GM13976 (cell line): ENCODE measurements at regions not wholly inside any gene's neighbourhood (a gene's known extent, or its start where the extent isn't known, plus 50 kb on each side); places are given as distances from the start of the nearest gene placed in this dataset.

Source experiments
- DNase-seq: peaks from one replicate; pipeline ENCODE4 v3.0.0; 2012; ENCODE audit warnings: low spot score
- CTCF ChIP-seq: IDR thresholded peaks from 2 replicates; pipeline ENCODE4 v1.5.1; 2012; ENCODE audit warnings: borderline replicate concordance, mild to moderate bottlenecking; ENCODE audit not compliant: insufficient read depth; ENCODE audit errors: extremely low read depth, missing control alignments, control extremely low read depth
- in situ Hi-C: fragments of 300-500 bp; cut with MboI; formaldehyde crosslinking; loops from one replicate; pipeline ENCODE4 v1.12.0; 2022; ENCODE audit warnings: low sequenced_read_pairs, mixed read lengths, inconsistent platforms; ENCODE audit not compliant: unreplicated experiment

- no peak for TF ChIP-seq CTCF
- no peak for DNase-seq
- in situ Hi-C loops, result no loop called here
Observed at GRCh38 chr5:143572671-143573070, 169.2 kb upstream of the NR3C1 start.

GRCh38 chr5:143571642-143572624 lies 168.4 kb upstream of the NR3C1 start:
- no peak for DNase-seq
- TF ChIP-seq CTCF, result no peak
- in situ Hi-C loops, result no loop called here

GRCh38 chr5:143570989-143571388 lies 167.5 kb upstream of the NR3C1 start:
- in situ Hi-C loops, result no loop called here
- no peak for DNase-seq
- no peak for TF ChIP-seq CTCF

- in situ Hi-C loops, result no loop called here
- DNase-seq, result no peak
- no peak for TF ChIP-seq CTCF
Observed at GRCh38 chr5:143569722-143570567, 166.5 kb upstream of the NR3C1 start.

- no peak for TF ChIP-seq CTCF
- in situ Hi-C loops, result no loop called here
- DNase-seq, result no peak
Observed at GRCh38 chr5:143569213-143569701, 165.8 kb upstream of the NR3C1 start.
